Occipital lobe (tissue), 2 donors: ENCODE measurements at regions not wholly inside any gene's neighbourhood (a gene's known extent, or its start where the extent isn't known, plus 50 kb on each side); places are given as distances from the start of the nearest gene placed in this dataset. TPM values are rescaled to one million over a fixed set of nuclear protein-coding genes. Genes with fewer than 3 reads are reported as not detected.
"Not testable (repeated sequence)": the region's sequence is repeated elsewhere in the genome, so short reads cannot be mapped to it uniquely, and the experiment has no call there.

ENCODE experiments used
- DNase-seq: peaks from one replicate; lab custom pipeline; 2025; lab: John Stamatoyannopoulos, UW
- small RNA-seq: library from RNA; depleted of rRNA; stranded (forward); fragments of <200 nt; gene quantifications from one replicate; pipeline ENCODE3, GENCODE V24; 2014

GRCh38 chr2:58334414-58334813, 93.3 kb upstream of the FANCL start:
- DNase-seq: no peak

- not testable (repeated sequence) for DNase-seq
Observed at GRCh38 chr2:58325296-58325895, 84.3 kb upstream of the FANCL start.

- no peak for DNase-seq
Observed at GRCh38 chr2:58319481-58319880, 78.4 kb upstream of the FANCL start.

GRCh38 chr2:58318949-58319348, 77.8 kb upstream of the FANCL start:
- not testable (repeated sequence) for DNase-seq

GRCh38 chr2:58313926-58314325, 72.8 kb upstream of the FANCL start:
- DNase-seq: no peak

GRCh38 chr2:58308435-58308834, 67.3 kb upstream of the FANCL start:
- DNase-seq: no peak

GRCh38 chr2:58304843-58305242, 63.7 kb upstream of the FANCL start:
- no peak for DNase-seq

- no peak for DNase-seq
Observed at GRCh38 chr2:58299123-58299522, 58.0 kb upstream of the FANCL start.

GRCh38 chr2:58293056-58293455, 51.9 kb upstream of the FANCL start:
- no peak for DNase-seq

- DNase-seq: no peak
Observed at GRCh38 chr2:58291726-58292438, 50.8 kb upstream of the FANCL start.

Small RNA genes in the stretch of these regions (small RNA-seq; reads per million reads assigned to genes)
- gene AC007179.3 (not detected), gene MIR4432 (not detected), gene RNA5SP94 (not detected), gene RNU1-32P (not detected), gene RNU6-508P (not detected)
